HEK293 (cell line): ENCODE measurements at regions not wholly inside any gene's neighbourhood (a gene's known extent, or its start where the extent isn't known, plus 50 kb on each side); places are given as distances from the start of the nearest gene placed in this dataset.

Experiments
- CTCF ChIA-PET: fragments of 350-600 bp; formaldehyde crosslinking; extraction: SDS; loops from one replicate; lab custom pipeline; 2021; ENCODE audit warnings: antibody characterized with exemption; lab: Yijun Ruan, JAX
- POLR2A ChIA-PET: fragments of 300-600 bp; formaldehyde crosslinking; extraction: SDS; loops from one replicate; lab custom pipeline; 2020; ENCODE audit warnings: antibody characterized with exemption, inconsistent platforms; lab: Yijun Ruan, JAX
- H3K27ac ChIP-seq: fragments of 200-500 bp; sonication (Bioruptor generic); 2 replicates; pipeline ENCODE4 v1.5.1; 2014; ENCODE audit warnings: low read depth, low read length, control low read depth, inconsistent platforms; ENCODE audit errors: extremely low read depth
- H3K36me3 ChIP-seq, 2 experiments: fragments of 200-500 bp in 1 of 2; sonication (Bioruptor generic) in 1 of 2; 1 replicate in 1 of 2; 2 replicates in 1 of 2; pipeline ENCODE4 v1.5.1; 2014 to 2017; ENCODE audit warnings: inconsistent platforms in 2 of 2, low read length in 2 of 2; ENCODE audit not compliant: control insufficient read depth in 2 of 2, insufficient read depth in 1 of 2
- H3K4me1 ChIP-seq: fragments of 200-500 bp; sonication (Bioruptor generic); 2 replicates; pipeline ENCODE4 v1.5.1; 2014; ENCODE audit warnings: mild to moderate bottlenecking, low read length, inconsistent platforms; ENCODE audit not compliant: control insufficient read depth, insufficient read depth
- H3K4me3 ChIP-seq: 2 replicates; pipeline ENCODE4 v1.5.1; 2011; ENCODE audit warnings: low read depth, mild to moderate bottlenecking, control low read depth, low read length, moderate library complexity
- H3K9me3 ChIP-seq: fragments of 200-500 bp; sonication (Bioruptor generic); 2 replicates; pipeline ENCODE4 v1.5.1; 2014; ENCODE audit warnings: low read depth, low read length, inconsistent platforms; ENCODE audit not compliant: control insufficient read depth, insufficient read depth
- ATF2 ChIP-seq: fragments of 450-650 bp; formaldehyde crosslinking; IDR thresholded peaks from 2 replicates; pipeline ENCODE4 v1.5.1; 2016; ENCODE audit warnings: missing biosample characterization, missing genetic modification characterization, low read depth
- HOXD13 ChIP-seq: sonication (generic); formaldehyde crosslinking; IDR thresholded peaks from 2 replicates; pipeline ENCODE4 v1.8.0; 2022; ENCODE audit warnings: missing genetic modification reagents, borderline replicate concordance
- OVOL3 ChIP-seq: fragments of 450-650 bp; formaldehyde crosslinking; IDR thresholded peaks from 2 replicates; pipeline ENCODE4 v1.5.1; 2016; ENCODE audit warnings: missing biosample characterization, missing genetic modification characterization
- REST ChIP-seq: fragments of 450-650 bp; formaldehyde crosslinking; IDR thresholded peaks from 2 replicates; pipeline ENCODE4 v1.5.1; 2016; ENCODE audit warnings: missing biosample characterization, missing genetic modification characterization
- ZNF10 ChIP-seq: fragments of 450-650 bp; formaldehyde crosslinking; IDR thresholded peaks from 2 replicates; pipeline ENCODE4 v1.5.1; 2017; ENCODE audit warnings: missing biosample characterization, missing genetic modification characterization
- ZNF157 ChIP-seq: fragments of 450-650 bp; formaldehyde crosslinking; IDR thresholded peaks from 2 replicates; pipeline ENCODE4 v1.5.1; 2016; ENCODE audit warnings: missing biosample characterization, missing genetic modification characterization
- ZNF16 ChIP-seq: fragments of 450-650 bp; formaldehyde crosslinking; IDR thresholded peaks from 2 replicates; pipeline ENCODE4 v1.5.1; 2016; ENCODE audit warnings: low read depth, missing biosample characterization, missing genetic modification characterization
- ZNF211 ChIP-seq: fragments of 450-650 bp; formaldehyde crosslinking; IDR thresholded peaks from 2 replicates; pipeline ENCODE4 v1.5.1; 2016; ENCODE audit warnings: low read depth, missing biosample characterization, missing genetic modification characterization
- ZNF214 ChIP-seq: fragments of 450-650 bp; formaldehyde crosslinking; IDR thresholded peaks from 2 replicates; pipeline ENCODE4 v1.5.1; 2017; ENCODE audit warnings: missing biosample characterization, mild to moderate bottlenecking, missing genetic modification characterization, borderline replicate concordance
- ZNF221 ChIP-seq: fragments of 450-650 bp; formaldehyde crosslinking; IDR thresholded peaks from 2 replicates; pipeline ENCODE4 v1.5.1; 2017; ENCODE audit warnings: missing biosample characterization, missing genetic modification characterization, borderline replicate concordance
- ZNF324 ChIP-seq: fragments of 450-650 bp; formaldehyde crosslinking; IDR thresholded peaks from 2 replicates; pipeline ENCODE4 v1.5.1; 2016; ENCODE audit warnings: missing biosample characterization, missing genetic modification characterization
- ZNF37A ChIP-seq: fragments of 450-650 bp; IDR thresholded peaks from 2 replicates; pipeline ENCODE4 v1.5.1; 2018; ENCODE audit warnings: missing biosample characterization, missing genetic modification characterization
- ZNF394 ChIP-seq: fragments of 450-650 bp; formaldehyde crosslinking; IDR thresholded peaks from 2 replicates; pipeline ENCODE4 v1.5.1; 2016; ENCODE audit warnings: missing biosample characterization, missing genetic modification characterization, mild to moderate bottlenecking, moderate library complexity, borderline replicate concordance
- ZNF404 ChIP-seq: fragments of 450-650 bp; formaldehyde crosslinking; IDR thresholded peaks from 2 replicates; pipeline ENCODE4 v1.5.1; 2017; ENCODE audit warnings: missing biosample characterization, missing genetic modification characterization
- ZNF501 ChIP-seq: fragments of 450-650 bp; formaldehyde crosslinking; IDR thresholded peaks from 2 replicates; pipeline ENCODE4 v1.5.1; 2016; ENCODE audit warnings: missing biosample characterization, missing genetic modification characterization
- ZNF521 ChIP-seq: fragments of 450-650 bp; formaldehyde crosslinking; IDR thresholded peaks from 2 replicates; pipeline ENCODE4 v1.5.1; 2017; ENCODE audit warnings: missing biosample characterization, mild to moderate bottlenecking, missing genetic modification characterization
- ZNF785 ChIP-seq: fragments of 450-650 bp; formaldehyde crosslinking; IDR thresholded peaks from 2 replicates; pipeline ENCODE4 v1.5.1; 2016; ENCODE audit warnings: missing biosample characterization, missing genetic modification characterization
- ZNF843 ChIP-seq: fragments of 450-650 bp; formaldehyde crosslinking; IDR thresholded peaks from 2 replicates; pipeline ENCODE4 v1.5.1; 2016; ENCODE audit warnings: missing biosample characterization, missing genetic modification characterization
- ZSCAN30 ChIP-seq: fragments of 450-650 bp; IDR thresholded peaks from 2 replicates; pipeline ENCODE4 v1.5.1; 2018; ENCODE audit warnings: missing biosample characterization, mild to moderate bottlenecking, missing genetic modification characterization, moderate library complexity
- TF ChIP-seq, protein P1 (sequence below): fragments of 450-650 bp; formaldehyde crosslinking; IDR thresholded peaks from 2 replicates; pipeline ENCODE4 v1.5.1; 2016; ENCODE audit warnings: missing biosample characterization, missing genetic modification characterization
- TF ChIP-seq, protein P2 (sequence below): fragments of 450-650 bp; formaldehyde crosslinking; IDR thresholded peaks from 2 replicates; pipeline ENCODE4 v1.5.1; 2016; ENCODE audit warnings: missing biosample characterization, missing genetic modification characterization
- TF ChIP-seq, protein P3 (sequence below): fragments of 450-650 bp; formaldehyde crosslinking; IDR thresholded peaks from 2 replicates; pipeline ENCODE4 v1.5.1; 2016; ENCODE audit warnings: missing biosample characterization, missing genetic modification characterization

DNA sequence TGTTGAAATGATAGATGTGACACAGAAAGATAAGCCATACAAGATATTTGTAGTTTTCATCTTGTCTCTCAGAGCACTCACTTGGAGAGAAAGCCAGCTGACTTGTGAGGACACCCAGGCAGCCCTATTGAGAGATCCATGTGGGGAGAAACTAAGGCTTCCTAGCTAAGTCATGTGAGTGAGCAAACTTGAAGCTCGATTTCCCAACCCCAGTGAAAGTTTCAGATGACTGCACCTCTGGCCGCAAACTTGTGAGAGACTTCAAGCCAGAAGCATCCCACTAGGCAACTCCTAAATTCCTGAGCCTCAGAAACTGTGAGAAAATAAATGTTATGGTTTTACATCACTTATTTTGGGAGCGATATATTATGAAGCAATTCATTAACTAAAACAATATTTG, 832.3 kb downstream of the LTN1 start:
- POLR2A ChIA-PET = no interaction called here
- TF ChIP-seq ZNF501 (no peak), ZNF211 (no peak), ZNF785 (tag by site-specific recombination) (no peak), ZNF10 (tag by site-specific recombination) (no peak), ZNF404 (tag by site-specific recombination) (no peak), ZNF394 (tag by site-specific recombination) (no peak), ZNF214 (tag by site-specific recombination) (no peak), ATF2 (tag by site-specific recombination) (no peak), OVOL3 (tag by site-specific recombination) (no peak), ZNF157 (tag by site-specific recombination) (no peak), REST (tag by site-specific recombination) (no peak), ZNF324 (no peak), ZNF843 (tag by site-specific recombination) (no peak), ZNF521 (tag by site-specific recombination) (no peak)
- TF ChIP-seq, protein P1, sequence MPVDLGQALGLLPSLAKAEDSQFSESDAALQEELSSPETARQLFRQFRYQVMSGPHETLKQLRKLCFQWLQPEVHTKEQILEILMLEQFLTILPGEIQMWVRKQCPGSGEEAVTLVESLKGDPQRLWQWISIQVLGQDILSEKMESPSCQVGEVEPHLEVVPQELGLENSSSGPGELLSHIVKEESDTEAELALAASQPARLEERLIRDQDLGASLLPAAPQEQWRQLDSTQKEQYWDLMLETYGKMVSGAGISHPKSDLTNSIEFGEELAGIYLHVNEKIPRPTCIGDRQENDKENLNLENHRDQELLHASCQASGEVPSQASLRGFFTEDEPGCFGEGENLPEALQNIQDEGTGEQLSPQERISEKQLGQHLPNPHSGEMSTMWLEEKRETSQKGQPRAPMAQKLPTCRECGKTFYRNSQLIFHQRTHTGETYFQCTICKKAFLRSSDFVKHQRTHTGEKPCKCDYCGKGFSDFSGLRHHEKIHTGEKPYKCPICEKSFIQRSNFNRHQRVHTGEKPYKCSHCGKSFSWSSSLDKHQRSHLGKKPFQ (tag by site-specific recombination) = no peak
- TF ChIP-seq, protein P2, sequence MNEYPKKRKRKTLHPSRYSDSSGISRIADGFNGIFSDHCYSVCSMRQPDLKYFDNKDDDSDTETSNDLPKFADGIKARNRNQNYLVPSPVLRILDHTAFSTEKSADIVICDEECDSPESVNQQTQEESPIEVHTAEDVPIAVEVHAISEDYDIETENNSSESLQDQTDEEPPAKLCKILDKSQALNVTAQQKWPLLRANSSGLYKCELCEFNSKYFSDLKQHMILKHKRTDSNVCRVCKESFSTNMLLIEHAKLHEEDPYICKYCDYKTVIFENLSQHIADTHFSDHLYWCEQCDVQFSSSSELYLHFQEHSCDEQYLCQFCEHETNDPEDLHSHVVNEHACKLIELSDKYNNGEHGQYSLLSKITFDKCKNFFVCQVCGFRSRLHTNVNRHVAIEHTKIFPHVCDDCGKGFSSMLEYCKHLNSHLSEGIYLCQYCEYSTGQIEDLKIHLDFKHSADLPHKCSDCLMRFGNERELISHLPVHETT (tag by site-specific recombination) = no peak
- TF ChIP-seq, all 188 proteins: peak for 0
- Histone ChIP-seq H3K36me3 (no peaks in the 10 kb centered on the region), H3K4me1 (no peaks in the 10 kb centered on the region), H3K27ac (no peak overlapping the region), H3K9me3 (no peaks in the 10 kb centered on the region), H3K4me3 (no peak overlapping the region)
- CTCF ChIA-PET = no interaction called here

- Histone ChIP-seq H3K36me3 (no peaks in the 10 kb centered on the region), H3K27ac (no peak overlapping the region), H3K4me1 (no peaks in the 10 kb centered on the region), H3K9me3 (no peaks in the 10 kb centered on the region), H3K4me3 (no peak overlapping the region)
- TF ChIP-seq ZSCAN30 (tag by site-specific recombination) = no peak
- TF ChIP-seq, protein P3, sequence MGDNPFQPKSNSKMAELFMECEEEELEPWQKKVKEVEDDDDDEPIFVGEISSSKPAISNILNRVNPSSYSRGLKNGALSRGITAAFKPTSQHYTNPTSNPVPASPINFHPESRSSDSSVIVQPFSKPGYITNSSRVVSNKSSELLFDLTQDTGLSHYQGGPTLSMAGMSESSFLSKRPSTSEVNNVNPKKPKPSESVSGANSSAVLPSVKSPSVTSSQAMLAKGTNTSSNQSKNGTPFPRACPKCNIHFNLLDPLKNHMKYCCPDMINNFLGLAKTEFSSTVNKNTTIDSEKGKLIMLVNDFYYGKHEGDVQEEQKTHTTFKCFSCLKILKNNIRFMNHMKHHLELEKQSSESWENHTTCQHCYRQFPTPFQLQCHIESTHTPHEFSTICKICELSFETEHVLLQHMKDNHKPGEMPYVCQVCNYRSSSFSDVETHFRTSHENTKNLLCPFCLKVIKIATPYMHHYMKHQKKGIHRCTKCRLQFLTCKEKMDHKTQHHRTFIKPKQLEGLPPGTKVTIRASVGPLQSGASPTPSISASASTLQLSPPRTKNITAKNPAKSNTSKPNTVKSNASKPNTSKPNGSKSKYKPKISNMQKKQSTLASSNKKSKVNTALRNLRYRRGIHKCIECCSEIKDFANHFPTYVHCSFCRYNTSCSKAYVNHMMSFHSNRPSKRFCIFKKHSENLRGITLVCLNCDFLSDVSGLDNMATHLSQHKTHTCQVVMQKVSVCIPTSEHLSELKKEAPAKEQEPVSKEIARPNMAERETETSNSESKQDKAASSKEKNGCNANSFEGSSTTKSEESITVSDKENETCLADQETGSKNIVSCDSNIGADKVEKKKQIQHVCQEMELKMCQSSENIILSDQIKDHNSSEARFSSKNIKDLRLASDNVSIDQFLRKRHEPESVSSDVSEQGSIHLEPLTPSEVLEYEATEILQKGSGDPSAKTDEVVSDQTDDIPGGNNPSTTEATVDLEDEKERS (tag by site-specific recombination) = no peak
- TF ChIP-seq HOXD13 (CRISPR knock-in tag) = no peak
- no peak for TF ChIP-seq ZNF221 (tag by site-specific recombination)
- TF ChIP-seq ZNF37A (tag by site-specific recombination) = no peak
- TF ChIP-seq ZNF16 (tag by site-specific recombination) = no peak
- POLR2A ChIA-PET = no interaction called here
- CTCF ChIA-PET = no interaction called here
Observed at GRCh38 chr21:28159396-28159795, 833.3 kb downstream of the LTN1 start.
